Heart right ventricle (tissue), 16 donors: ENCODE measurements at regions not wholly inside any gene's neighbourhood (a gene's known extent, or its start where the extent isn't known, plus 50 kb on each side); places are given as distances from the start of the nearest gene placed in this dataset.
"Not testable (repeated sequence)": the region's sequence is repeated elsewhere in the genome, so short reads cannot be mapped to it uniquely, and the experiment has no call there.

Experiments
- ATAC-seq, 8 donors: fragments of 200-7000 bp; cut with Tn5 transposase; one replicate each; pipeline ENCODE4 v1.9.1; 2020; ENCODE audit warnings: mild to moderate bottlenecking in 8 of 8, moderate library complexity in 8 of 8, moderate number of reproducible peaks in 1 of 8
- DNase-seq, 2 donors: peaks; one replicate each; pipeline ENCODE4 v3.0.0-alpha.2; 2020
- H3K27ac ChIP-seq, 10 donors: fragments of 200-600 bp; sonication (generic) in 2 of 10; one replicate each; pipeline versions ENCODE4 v1.5.0 to v1.8.0; 2020 to 2022; ENCODE audit warnings: mild to moderate bottlenecking in 3 of 10
- H3K27me3 ChIP-seq, 7 donors: fragments of 200-600 bp; one replicate each; pipeline ENCODE4 v1.8.0; 2021 to 2022; ENCODE audit warnings: mild to moderate bottlenecking in 2 of 7
- H3K36me3 ChIP-seq, 9 donors: fragments of 200-600 bp; sonication (generic) in 1 of 9; one replicate each; pipeline versions ENCODE4 v1.5.0 to v1.8.0; 2020 to 2022; ENCODE audit warnings: mild to moderate bottlenecking in 2 of 9
- H3K4me1 ChIP-seq, 9 donors: fragments of 200-600 bp; sonication (generic) in 1 of 9; one replicate each; pipeline versions ENCODE4 v1.5.0 to v1.8.0; 2020 to 2022; ENCODE audit warnings: mild to moderate bottlenecking in 4 of 9
- H3K4me3 ChIP-seq, 10 donors: fragments of 200-600 bp; sonication (generic) in 2 of 10; one replicate each; pipeline versions ENCODE4 v1.5.0 to v1.8.0; 2020 to 2022; ENCODE audit warnings: mild to moderate bottlenecking in 7 of 10, moderate library complexity in 2 of 10
- H3K9me3 ChIP-seq, 11 donors: fragments of 200-600 bp in 10 of 11; sonication (generic) in 2 of 11; one replicate each; pipeline versions ENCODE4 v1.5.0 to v1.8.0; 2013 to 2022; ENCODE audit warnings: mild to moderate bottlenecking in 2 of 11, control low read depth in 1 of 11, moderate library complexity in 1 of 11
- CTCF ChIP-seq, 9 donors: fragments of 200-600 bp; sonication (generic) in 2 of 9; IDR thresholded peaks; one replicate each; pipeline versions ENCODE4 v1.5.0 to v1.8.0; 2021 to 2022; ENCODE audit warnings: antibody characterized with exemption in 9 of 9, mild to moderate bottlenecking in 5 of 9, moderate library complexity in 1 of 9
- WGBS, 2 donors: extraction: QIAGEN DNeasy Blood & Tissue Kit; methylation state at CpG; one replicate each; pipeline ENCODE4 v1.1.7; 2013; ENCODE audit warnings: inconsistent platforms in 1 of 2; 5-methylcytosine and 5-hydroxymethylcytosine counted together
- intact Hi-C, 10 donors: fragments of 100-400 bp; cut with DNase I; formaldehyde crosslinking; loops; one replicate each; pipeline versions ENCODE4 v1.11.1 to v1.14.2; 2022
- donor health status: Arrhythmogenic right ventricular cardiomyopathy.
- donor health status: ischemic (EF 13 %, LVEDD 7.1; RV severe dilation, severe dysfunction).
- donor health status: healthy with polysubstance abuse.
- donor health status: DM: no; HTN: yes; CAD: no.
- donor health status: DM: no; HTN: no; CAD: no.
- donor health status: ischemic (EF 25% LVEDD 6.9; RV normal size, moderate dysfunction).
- donor health status: ischemic (EF 25% LVEDD 5.7; RV mildly dilated, moderate dysfunction).
- donor health status: healthy.
- donor health status: DM: yes; HTN: yes; CAD: no.
- donor health status: Ischemic cardiomyopathy.
- donor health status: ischemic (EF 35%, LVEDD 5.7; RV mildly dilated, moderate dysfunction).
- donor health status: nonischemic (EF 11% LVEDD 7.7; RV severe dilation, severe dysfunction).
- donor health status: DM: yes; HTN: yes; CAD: no.
- donor health status: PGD.
- donor health status: ischemic (EF 29% LVEDD 5.4; RV normal size, mild dysfunction).
- donor health status: nonischemic (EF 23%, LVEDD 6.1; RV moderate dilation, normal function).

- Histone ChIP-seq H3K27me3 (no peaks in the 10 kb centered on the region), H3K9me3 (no peaks in the 10 kb centered on the region), H3K4me1 (no peaks in the 10 kb centered on the region), H3K27ac (no peak overlapping the region), H3K36me3 (no peaks in the 10 kb centered on the region), H3K4me3 (no peak overlapping the region)
- 80 to 89% methylated on average over 3 of the region's 3 CpGs for WGBS, 2 donors
- intact Hi-C loops = loop anchor here in 1 of 10 donors (10.0 kb wide), 1 partner anchor 252 kb away; no protein-coding TSS in a partner anchor
- ATAC-seq (no peak), DNase-seq (no peak)
- no peak for TF ChIP-seq CTCF (IDR thresholded peaks at IDR 0.05)
Measured at GRCh38 chr4:101696276-101697010, 94.1 kb upstream of the BANK1 start.

- ATAC-seq (no peak), DNase-seq (no peak)
- Histone ChIP-seq H3K27me3 (no peaks in the 10 kb centered on the region), H3K36me3 (no peaks in the 10 kb centered on the region), H3K4me1 (no peaks in the 10 kb centered on the region), H3K9me3 (no peaks in the 10 kb centered on the region), H3K4me3 (no peak overlapping the region), H3K27ac (no peak overlapping the region)
- intact Hi-C loops = loop anchor here in 1 of 10 donors (10.0 kb wide), 1 partner anchor 250 kb away; no protein-coding TSS in a partner anchor
- TF ChIP-seq CTCF (IDR thresholded peaks at IDR 0.05) = no peak
Measured at GRCh38 chr4:101695176-101695575, 95.4 kb upstream of the BANK1 start.

- H3K36me3 ChIP-seq, H3K9me3 ChIP-seq, H3K4me3 ChIP-seq, H3K27ac ChIP-seq, ATAC-seq, H3K4me1 ChIP-seq, DNase-seq, H3K27me3 ChIP-seq: not testable (repeated sequence)
- intact Hi-C loops = loop anchor here in 1 of 10 donors (10.0 kb wide), 1 partner anchor 250 kb away; no protein-coding TSS in a partner anchor
- 81 to 92% methylated on average over 5 of the region's 5 CpGs for WGBS, 2 donors
Measured at GRCh38 chr4:101694403-101694802, 96.1 kb upstream of the BANK1 start.

GRCh38 chr4:101693842-101694398 lies 96.6 kb upstream of the BANK1 start:
- no peaks in the 10 kb centered on the region for H3K9me3 ChIP-seq
- TF ChIP-seq CTCF (IDR thresholded peaks at IDR 0.05) = no peak
- intact Hi-C loops = loop anchor here in 1 of 10 donors (10.0 kb wide), 1 partner anchor 249 kb away; no protein-coding TSS in a partner anchor
- no peak overlapping the region for H3K27ac ChIP-seq
- no peaks in the 10 kb centered on the region for H3K27me3 ChIP-seq
- DNase-seq = no peak
- no peaks in the 10 kb centered on the region for H3K36me3 ChIP-seq
- H3K4me1 ChIP-seq = no peaks in the 10 kb centered on the region
- no peak overlapping the region for H3K4me3 ChIP-seq
- 25 to 31% methylated on average over 6 of the region's 6 CpGs for WGBS, 2 donors
- ATAC-seq = no peak

- Histone ChIP-seq H3K9me3 (no peaks in the 10 kb centered on the region), H3K27me3 (no peaks in the 10 kb centered on the region), H3K36me3 (no peaks in the 10 kb centered on the region), H3K4me1 (no peaks in the 10 kb centered on the region), H3K27ac (no peak overlapping the region), H3K4me3 (no peak overlapping the region)
- DNase-seq (no peak), ATAC-seq (no peak)
- WGBS, 2 donors = 92 to 100% methylated on average over 1 of the region's 1 CpG
- intact Hi-C loops = no loop called here
- no peak for TF ChIP-seq CTCF (IDR thresholded peaks at IDR 0.05)
Measured at GRCh38 chr4:101689220-101689619, 101.3 kb upstream of the BANK1 start.
